Omental fat pad (tissue), 3 donors: ENCODE measurements at regions not wholly inside any gene's neighbourhood (a gene's known extent, or its start where the extent isn't known, plus 50 kb on each side); places are given as distances from the start of the nearest gene placed in this dataset.
"Not testable (repeated sequence)": the region's sequence is repeated elsewhere in the genome, so short reads cannot be mapped to it uniquely, and the experiment has no call there.

Experiments used
- ATAC-seq: fragments of 150-250 bp; one replicate; pipeline ENCODE4 v1.9.1; 2016; ENCODE audit warnings: mild to moderate bottlenecking, moderate library complexity; ENCODE audit not compliant: low FRiP score
- DNase-seq: peaks from one replicate; pipeline ENCODE4 v3.0.0-alpha.2; 2019; ENCODE audit warnings: low spot score
- CTCF ChIP-seq, 3 donors: fragments of 450-650 bp; IDR thresholded peaks; one replicate each; pipeline ENCODE4 v1.5.1; 2016 to 2017; ENCODE audit warnings: antibody characterized with exemption in 3 of 3, mild to moderate bottlenecking in 3 of 3, moderate library complexity in 2 of 3

- DNase-seq = no peak
- no peak for ATAC-seq
- TF ChIP-seq CTCF (IDR thresholded peaks at IDR 0.05) = no peak
Observed at GRCh38 chr14:44730860-44731259, 223.8 kb upstream of the FSCB start.

GRCh38 chr14:44721395-44721794 is 214.3 kb upstream of the FSCB start:
- not testable (repeated sequence) for DNase-seq, ATAC-seq

GRCh38 chr14:44720707-44721106 is 213.6 kb upstream of the FSCB start:
- ATAC-seq (no peak), DNase-seq (no peak)
- TF ChIP-seq CTCF (IDR thresholded peaks at IDR 0.05) = no peak

GRCh38 chr14:44712024-44712815 is 205.1 kb upstream of the FSCB start:
- no peak for TF ChIP-seq CTCF (IDR thresholded peaks at IDR 0.05)
- DNase-seq = no peak
- ATAC-seq = no peak

- no peak for ATAC-seq
- no peak for TF ChIP-seq CTCF (IDR thresholded peaks at IDR 0.05)
- no peak for DNase-seq
Observed at GRCh38 chr14:44701563-44702263, 194.6 kb upstream of the FSCB start.

GRCh38 chr14:44700694-44701093 is 193.6 kb upstream of the FSCB start:
- no peak for DNase-seq
- no peak for ATAC-seq
- no peak for TF ChIP-seq CTCF (IDR thresholded peaks at IDR 0.05)

- ATAC-seq (no peak), DNase-seq (no peak)
- TF ChIP-seq CTCF (IDR thresholded peaks at IDR 0.05) = no peak
Observed at GRCh38 chr14:44700184-44700583, 193.1 kb upstream of the FSCB start.
